ENCODE measurements at regions not wholly inside any gene's neighbourhood (a gene's known extent, or its start where the extent isn't known, plus 50 kb on each side); places are given as distances from the start of the nearest gene placed in this dataset.

DNA sequence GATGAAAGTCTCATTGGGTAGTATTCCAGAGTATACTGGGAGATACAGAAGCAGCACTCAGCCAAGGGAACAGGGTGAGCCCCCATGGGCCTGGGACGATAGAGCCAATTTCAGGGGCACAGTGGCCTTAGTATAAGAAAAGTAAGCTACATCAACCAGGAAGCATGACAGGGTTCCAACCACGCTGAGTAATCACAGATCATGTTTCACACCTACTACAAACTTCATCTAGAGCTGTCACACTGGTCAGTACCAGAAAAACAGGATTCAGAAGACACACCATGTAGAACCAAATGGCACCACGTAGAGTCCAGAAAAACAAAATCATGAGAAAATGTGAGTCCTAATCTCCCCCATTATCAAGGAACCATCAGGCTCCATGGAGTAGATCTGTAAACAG, 1292.4 kb upstream of the MIR17HG start:
- H3K9me3 ChIP-seq (replicated peaks; ENCODE audit: control insufficient read depth, insufficient read depth, low read depth, low read length), result peaks cover 7% of the 10 kb centered on the region; the same call in 1 of the 2 replicates
- H3K79me2 ChIP-seq (ENCODE audit: control insufficient read depth, insufficient read depth, low read length), result no peaks in the 10 kb centered on the region
- ATAC-seq, result no peak
- no peaks in the 10 kb centered on the region for H4K20me1 ChIP-seq (replicated peaks; ENCODE audit: control insufficient read depth, insufficient read depth, low read length)
- H3K27ac ChIP-seq (ENCODE audit: extremely low read depth, low read depth, low read length), result no peak overlapping the region
- DNase-seq (ENCODE audit: extremely low read depth in 1 of 4, low spot score in 3 of 4), result no peak
- no peak for FAIRE-seq
- intact Hi-C loops (cut with micrococcal nuclease) (no loop called here), in situ Hi-C loops (cut with MboI) (no loop called here)
- no peaks in the 10 kb centered on the region for H3K27me3 ChIP-seq (ENCODE audit: control insufficient read depth in 2 of 2, insufficient read depth in 2 of 2, low read length in 2 of 2)
- H2AFZ ChIP-seq (ENCODE audit: low read depth, low read length), result no peak overlapping the region
- POLR2A ChIA-PET, result interaction anchor here (0.9 kb wide), 1 partner anchor 15 kb away, joined by 3 read pairs; no protein-coding TSS in a partner anchor
- CTCF ChIA-PET (ENCODE audit: low intra/inter-chr PET ratio), result no interaction called here
- H3K9me1 ChIP-seq (ENCODE audit: control insufficient read depth, insufficient read depth, low read length), result no peaks in the 10 kb centered on the region
- BruUV-seq (replicated peaks), result no TSS peak
- H3K4me3 ChIP-seq, result no peak overlapping the region
- no peaks in the 10 kb centered on the region for H3K36me3 ChIP-seq (ENCODE audit: control insufficient read depth, insufficient read depth, low read length)
- H3K4me1 ChIP-seq (replicated peaks in 1 of 2; ENCODE audit: control insufficient read depth in 2 of 2, insufficient read depth in 2 of 2, low read length in 2 of 2), result no peaks in the 10 kb centered on the region
- no peak overlapping the region for H3K4me2 ChIP-seq (ENCODE audit: insufficient read depth, low read length)
- 1% methylated on average over 3 of the region's 3 CpGs for WGBS (ENCODE audit: insufficient coverage, low coverage, missing lambda C conversion rate)
- no peak overlapping the region for H3K9ac ChIP-seq (ENCODE audit: insufficient read depth in 1 of 2, low read depth in 2 of 2, low read length in 2 of 2)
- TF ChIP-seq, protein P1, sequence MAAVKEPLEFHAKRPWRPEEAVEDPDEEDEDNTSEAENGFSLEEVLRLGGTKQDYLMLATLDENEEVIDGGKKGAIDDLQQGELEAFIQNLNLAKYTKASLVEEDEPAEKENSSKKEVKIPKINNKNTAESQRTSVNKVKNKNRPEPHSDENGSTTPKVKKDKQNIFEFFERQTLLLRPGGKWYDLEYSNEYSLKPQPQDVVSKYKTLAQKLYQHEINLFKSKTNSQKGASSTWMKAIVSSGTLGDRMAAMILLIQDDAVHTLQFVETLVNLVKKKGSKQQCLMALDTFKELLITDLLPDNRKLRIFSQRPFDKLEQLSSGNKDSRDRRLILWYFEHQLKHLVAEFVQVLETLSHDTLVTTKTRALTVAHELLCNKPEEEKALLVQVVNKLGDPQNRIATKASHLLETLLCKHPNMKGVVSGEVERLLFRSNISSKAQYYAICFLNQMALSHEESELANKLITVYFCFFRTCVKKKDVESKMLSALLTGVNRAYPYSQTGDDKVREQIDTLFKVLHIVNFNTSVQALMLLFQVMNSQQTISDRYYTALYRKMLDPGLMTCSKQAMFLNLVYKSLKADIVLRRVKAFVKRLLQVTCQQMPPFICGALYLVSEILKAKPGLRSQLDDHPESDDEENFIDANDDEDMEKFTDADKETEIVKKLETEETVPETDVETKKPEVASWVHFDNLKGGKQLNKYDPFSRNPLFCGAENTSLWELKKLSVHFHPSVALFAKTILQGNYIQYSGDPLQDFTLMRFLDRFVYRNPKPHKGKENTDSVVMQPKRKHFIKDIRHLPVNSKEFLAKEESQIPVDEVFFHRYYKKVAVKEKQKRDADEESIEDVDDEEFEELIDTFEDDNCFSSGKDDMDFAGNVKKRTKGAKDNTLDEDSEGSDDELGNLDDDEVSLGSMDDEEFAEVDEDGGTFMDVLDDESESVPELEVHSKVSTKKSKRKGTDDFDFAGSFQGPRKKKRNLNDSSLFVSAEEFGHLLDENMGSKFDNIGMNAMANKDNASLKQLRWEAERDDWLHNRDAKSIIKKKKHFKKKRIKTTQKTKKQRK (IDR thresholded peaks at IDR 0.05; ENCODE audit: borderline replicate concordance, low read depth, low read length), result no peak
- no peak for TF ChIP-seq ZC3H8 (IDR thresholded peaks at IDR 0.05)
- TF ChIP-seq, protein P2, sequence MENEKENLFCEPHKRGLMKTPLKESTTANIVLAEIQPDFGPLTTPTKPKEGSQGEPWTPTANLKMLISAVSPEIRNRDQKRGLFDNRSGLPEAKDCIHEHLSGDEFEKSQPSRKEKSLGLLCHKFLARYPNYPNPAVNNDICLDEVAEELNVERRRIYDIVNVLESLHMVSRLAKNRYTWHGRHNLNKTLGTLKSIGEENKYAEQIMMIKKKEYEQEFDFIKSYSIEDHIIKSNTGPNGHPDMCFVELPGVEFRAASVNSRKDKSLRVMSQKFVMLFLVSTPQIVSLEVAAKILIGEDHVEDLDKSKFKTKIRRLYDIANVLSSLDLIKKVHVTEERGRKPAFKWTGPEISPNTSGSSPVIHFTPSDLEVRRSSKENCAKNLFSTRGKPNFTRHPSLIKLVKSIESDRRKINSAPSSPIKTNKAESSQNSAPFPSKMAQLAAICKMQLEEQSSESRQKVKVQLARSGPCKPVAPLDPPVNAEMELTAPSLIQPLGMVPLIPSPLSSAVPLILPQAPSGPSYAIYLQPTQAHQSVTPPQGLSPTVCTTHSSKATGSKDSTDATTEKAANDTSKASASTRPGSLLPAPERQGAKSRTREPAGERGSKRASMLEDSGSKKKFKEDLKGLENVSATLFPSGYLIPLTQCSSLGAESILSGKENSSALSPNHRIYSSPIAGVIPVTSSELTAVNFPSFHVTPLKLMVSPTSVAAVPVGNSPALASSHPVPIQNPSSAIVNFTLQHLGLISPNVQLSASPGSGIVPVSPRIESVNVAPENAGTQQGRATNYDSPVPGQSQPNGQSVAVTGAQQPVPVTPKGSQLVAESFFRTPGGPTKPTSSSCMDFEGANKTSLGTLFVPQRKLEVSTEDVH (IDR thresholded peaks at IDR 0.05; ENCODE audit: low read depth, partially characterized antibody), result no peak
- no peak for TF ChIP-seq SRF (CRISPR knock-in tag; IDR thresholded peaks at IDR 0.05)
- no peak for TF ChIP-seq RFX1 (IDR thresholded peaks at IDR 0.05)
- no peak for TF ChIP-seq SP1 (CRISPR knock-in tag; IDR thresholded peaks at IDR 0.05)
- TF ChIP-seq, protein P3, sequence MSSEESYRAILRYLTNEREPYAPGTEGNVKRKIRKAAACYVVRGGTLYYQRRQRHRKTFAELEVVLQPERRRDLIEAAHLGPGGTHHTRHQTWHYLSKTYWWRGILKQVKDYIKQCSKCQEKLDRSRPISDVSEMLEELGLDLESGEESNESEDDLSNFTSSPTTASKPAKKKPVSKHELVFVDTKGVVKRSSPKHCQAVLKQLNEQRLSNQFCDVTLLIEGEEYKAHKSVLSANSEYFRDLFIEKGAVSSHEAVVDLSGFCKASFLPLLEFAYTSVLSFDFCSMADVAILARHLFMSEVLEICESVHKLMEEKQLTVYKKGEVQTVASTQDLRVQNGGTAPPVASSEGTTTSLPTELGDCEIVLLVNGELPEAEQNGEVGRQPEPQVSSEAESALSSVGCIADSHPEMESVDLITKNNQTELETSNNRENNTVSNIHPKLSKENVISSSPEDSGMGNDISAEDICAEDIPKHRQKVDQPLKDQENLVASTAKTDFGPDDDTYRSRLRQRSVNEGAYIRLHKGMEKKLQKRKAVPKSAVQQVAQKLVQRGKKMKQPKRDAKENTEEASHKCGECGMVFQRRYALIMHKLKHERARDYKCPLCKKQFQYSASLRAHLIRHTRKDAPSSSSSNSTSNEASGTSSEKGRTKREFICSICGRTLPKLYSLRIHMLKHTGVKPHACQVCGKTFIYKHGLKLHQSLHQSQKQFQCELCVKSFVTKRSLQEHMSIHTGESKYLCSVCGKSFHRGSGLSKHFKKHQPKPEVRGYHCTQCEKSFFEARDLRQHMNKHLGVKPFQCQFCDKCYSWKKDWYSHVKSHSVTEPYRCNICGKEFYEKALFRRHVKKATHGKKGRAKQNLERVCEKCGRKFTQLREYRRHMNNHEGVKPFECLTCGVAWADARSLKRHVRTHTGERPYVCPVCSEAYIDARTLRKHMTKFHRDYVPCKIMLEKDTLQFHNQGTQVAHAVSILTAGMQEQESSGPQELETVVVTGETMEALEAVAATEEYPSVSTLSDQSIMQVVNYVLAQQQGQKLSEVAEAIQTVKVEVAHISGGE (CRISPR knock-in tag; IDR thresholded peaks at IDR 0.05), result no peak
- TF ChIP-seq TAF9B (IDR thresholded peaks at IDR 0.05; ENCODE audit: partially characterized antibody), result no peak
- no peak for TF ChIP-seq PCBP2 (IDR thresholded peaks at IDR 0.05; ENCODE audit: low read depth, low read length, poor library complexity, severe bottlenecking)
- 0 out of 2 replicates have a peak, but pooled peaks have one; percentile 8 for TF ChIP-seq ZFX (CRISPR knock-in tag; IDR thresholded peaks at IDR 0.05)
- no peak for TF ChIP-seq HNRNPUL1 (IDR thresholded peaks at IDR 0.05; ENCODE audit: low read length)
- no peak for TF ChIP-seq ZNF253 (CRISPR knock-in tag; conservative IDR thresholded peaks at IDR 0.05)
- no peak for TF ChIP-seq PHB2 (IDR thresholded peaks at IDR 0.05; ENCODE audit: low read depth)
- no peak for TF ChIP-seq NCOA1 (IDR thresholded peaks at IDR 0.05; ENCODE audit: low read depth)

All from K562 (cell line).